Mammary epithelial cell (primary cell): ENCODE measurements at regions not wholly inside any gene's neighbourhood (a gene's known extent, or its start where the extent isn't known, plus 50 kb on each side); places are given as distances from the start of the nearest gene placed in this dataset.

Experiments
- CTCF ChIP-seq, 2 donors: IDR thresholded peaks in 1 of 2; conservative IDR thresholded peaks in 1 of 2; 2 replicates each; pipeline ENCODE4 v1.5.1; 2011 to 2012; ENCODE audit warnings: inconsistent platforms in 2 of 2, low read length in 2 of 2, mild to moderate bottlenecking in 2 of 2, control low read depth in 1 of 2, low read depth in 1 of 2; ENCODE audit not compliant: insufficient read depth in 1 of 2; ENCODE audit errors: extremely low read depth in 1 of 2
- EZH2 ChIP-seq: IDR thresholded peaks from 2 replicates; pipeline ENCODE4 v1.6.1; 2012; ENCODE audit warnings: low read length, inconsistent platforms, borderline replicate concordance

DNA sequence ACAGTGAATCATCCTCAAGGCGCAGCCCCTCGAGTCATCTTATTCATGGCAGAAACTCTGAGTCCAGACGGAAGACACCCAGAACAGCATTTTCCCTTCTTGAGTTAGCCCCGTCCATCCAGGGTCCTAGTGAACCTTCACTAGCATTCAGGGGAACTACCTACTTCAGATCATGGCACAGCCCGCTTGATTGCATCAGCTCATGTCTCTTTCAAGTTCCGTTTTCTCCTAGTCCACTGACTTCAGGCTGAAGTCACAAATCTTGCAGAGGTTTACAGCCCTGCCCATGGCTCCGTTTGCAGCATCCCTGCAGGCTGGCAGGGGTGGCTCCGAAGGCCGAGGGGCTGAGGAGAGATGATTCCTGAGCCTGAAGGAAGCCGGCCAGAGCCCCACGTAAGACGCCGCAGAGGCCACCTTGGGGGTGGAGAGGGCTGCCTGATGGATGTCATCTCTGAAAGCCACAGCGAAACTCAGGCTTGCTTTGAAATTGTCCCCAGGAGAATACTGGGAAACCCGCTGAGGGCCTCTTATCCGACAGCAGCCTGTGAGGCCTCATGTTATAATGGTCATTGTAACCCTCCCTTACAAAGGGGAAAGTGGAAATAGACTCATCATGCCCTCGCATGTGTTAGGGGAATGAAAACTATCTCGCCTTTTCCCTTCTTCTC, 310.2 kb upstream of the AJAP1 start:
- no peak for TF ChIP-seq CTCF (conservative IDR thresholded peaks at IDR 0.05 in 1 of 2, IDR thresholded peaks at IDR 0.05 in 1 of 2; ENCODE audit: extremely low read depth in 1 of 2, insufficient read depth in 1 of 2, low read depth in 1 of 2, low read length in 2 of 2)
- TF ChIP-seq EZH2 = no peak
